HG03571 (cell line): ENCODE measurements at regions not wholly inside any gene's neighbourhood (a gene's known extent, or its start where the extent isn't known, plus 50 kb on each side); places are given as distances from the start of the nearest gene placed in this dataset.

Experiments used
- ATAC-seq: cut with Tn5 transposase; IDR thresholded peaks from one replicate; pipeline ENCODE4 v1.9.1; 2021; ENCODE audit not compliant: unreplicated experiment

DNA sequence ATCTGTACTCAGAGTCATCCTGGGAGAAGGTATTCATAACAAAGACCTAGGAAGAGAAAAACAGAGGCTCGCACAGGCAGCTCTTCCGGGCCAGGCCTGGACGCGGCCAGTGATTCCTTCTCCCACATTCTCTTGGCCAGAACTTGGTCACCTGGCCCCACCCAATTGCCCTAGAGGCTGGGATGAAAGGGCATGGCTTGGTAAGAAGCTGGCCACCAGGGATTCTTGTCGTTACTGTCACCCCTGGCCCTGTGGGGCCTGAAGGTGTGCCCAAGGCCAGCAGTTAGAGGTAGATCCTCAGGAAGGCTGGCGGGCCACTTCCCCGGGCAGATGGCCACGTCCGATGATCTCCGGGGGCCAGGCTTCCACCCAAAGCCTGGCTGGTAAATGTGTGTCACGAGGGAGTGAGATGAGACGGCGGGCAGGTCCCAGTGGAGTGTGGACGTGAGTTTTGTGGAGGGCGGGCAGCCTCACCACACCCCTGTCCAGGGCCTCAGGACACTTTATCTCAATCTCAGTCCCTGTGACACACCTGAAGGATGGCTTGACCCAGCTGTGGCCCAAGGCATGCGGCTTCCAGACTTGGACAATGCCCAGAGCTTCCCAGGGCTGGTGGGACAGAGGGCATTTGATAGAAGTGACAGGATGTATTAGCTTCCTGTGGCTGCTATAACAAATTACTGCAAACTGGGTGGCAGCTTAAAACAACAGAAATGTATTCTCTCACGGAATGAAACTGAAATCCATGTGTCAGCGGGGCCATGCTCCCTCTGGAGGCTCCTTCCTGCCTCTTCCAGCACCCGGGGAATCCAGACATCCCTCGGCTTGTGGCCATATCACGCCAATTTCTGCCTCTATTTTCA, 66.3 kb upstream of the GSE1 start:
- ATAC-seq = no peak

DNA sequence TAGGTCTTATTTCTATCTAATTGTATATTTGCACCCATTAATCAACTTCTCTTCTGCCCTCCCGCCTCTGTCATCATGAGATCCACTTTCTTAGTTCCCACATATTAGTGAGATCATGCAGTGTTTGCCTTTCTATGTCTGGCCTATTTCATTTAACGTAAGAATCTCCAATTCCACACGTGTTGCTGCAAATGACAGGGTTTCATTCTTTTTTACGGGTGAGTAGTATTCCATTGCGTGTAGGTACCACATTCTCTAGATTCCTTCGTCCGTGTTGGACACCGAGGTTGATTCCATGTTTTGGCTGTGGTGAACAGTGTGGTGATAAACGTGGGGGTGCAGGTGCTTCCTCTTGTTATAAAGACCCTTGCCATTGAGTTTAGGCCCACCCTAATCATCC, 64.7 kb upstream of the GSE1 start:
- no peak for ATAC-seq

DNA sequence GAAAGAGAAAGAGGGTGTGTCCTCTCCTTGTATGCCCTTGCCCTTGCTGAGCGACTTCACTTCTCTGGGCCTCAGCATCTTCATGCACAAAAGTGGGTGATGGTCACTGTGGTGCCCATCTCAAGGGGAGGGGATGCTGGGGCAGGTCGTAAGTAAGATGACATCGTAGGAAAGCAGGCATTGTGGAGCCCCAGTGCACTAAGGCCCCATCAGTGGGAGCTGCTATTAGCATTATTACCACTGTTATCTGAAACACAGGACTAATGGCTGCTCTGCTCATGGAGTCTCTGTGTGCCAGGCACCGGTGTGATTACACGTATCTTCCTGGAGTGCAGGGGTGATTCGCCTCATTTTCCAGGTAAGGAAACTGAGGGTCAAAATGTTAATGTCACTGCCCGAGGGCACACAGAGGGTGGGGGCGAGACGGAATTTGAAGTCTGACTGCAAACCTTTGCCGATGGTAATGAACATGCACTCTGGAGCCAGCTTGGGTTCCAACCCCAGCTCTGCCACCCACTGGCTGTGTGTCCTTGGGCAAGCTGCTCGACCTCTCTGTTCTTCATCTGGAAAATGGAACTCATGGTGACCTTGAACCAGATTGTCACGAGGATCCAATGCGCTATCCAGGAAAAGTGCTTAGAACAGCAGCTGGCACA, 63.2 kb upstream of the GSE1 start:
- no peak for ATAC-seq

DNA sequence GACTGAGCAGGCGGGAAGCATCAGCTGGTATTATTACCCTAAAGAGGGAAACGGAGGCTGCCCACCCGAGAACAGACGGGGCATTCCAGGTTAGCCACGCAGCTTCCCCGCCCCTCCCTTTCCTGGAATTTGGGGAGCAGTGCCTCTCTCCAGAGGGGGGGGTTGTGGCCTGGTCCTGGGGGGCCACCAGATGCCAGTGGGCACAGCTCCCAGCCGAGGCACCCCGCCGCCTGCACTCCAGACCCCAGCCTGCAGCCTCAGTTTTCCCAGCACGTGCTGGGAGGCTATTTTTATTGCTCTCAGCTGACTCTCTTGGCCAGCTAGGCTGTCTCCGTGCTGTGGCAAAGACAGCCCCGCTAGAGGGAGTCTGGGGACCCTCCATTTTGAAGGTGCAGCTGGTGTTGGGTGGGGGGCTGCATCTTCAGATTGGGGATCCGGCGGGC, 62.7 kb upstream of the GSE1 start:
- no peak for ATAC-seq

DNA sequence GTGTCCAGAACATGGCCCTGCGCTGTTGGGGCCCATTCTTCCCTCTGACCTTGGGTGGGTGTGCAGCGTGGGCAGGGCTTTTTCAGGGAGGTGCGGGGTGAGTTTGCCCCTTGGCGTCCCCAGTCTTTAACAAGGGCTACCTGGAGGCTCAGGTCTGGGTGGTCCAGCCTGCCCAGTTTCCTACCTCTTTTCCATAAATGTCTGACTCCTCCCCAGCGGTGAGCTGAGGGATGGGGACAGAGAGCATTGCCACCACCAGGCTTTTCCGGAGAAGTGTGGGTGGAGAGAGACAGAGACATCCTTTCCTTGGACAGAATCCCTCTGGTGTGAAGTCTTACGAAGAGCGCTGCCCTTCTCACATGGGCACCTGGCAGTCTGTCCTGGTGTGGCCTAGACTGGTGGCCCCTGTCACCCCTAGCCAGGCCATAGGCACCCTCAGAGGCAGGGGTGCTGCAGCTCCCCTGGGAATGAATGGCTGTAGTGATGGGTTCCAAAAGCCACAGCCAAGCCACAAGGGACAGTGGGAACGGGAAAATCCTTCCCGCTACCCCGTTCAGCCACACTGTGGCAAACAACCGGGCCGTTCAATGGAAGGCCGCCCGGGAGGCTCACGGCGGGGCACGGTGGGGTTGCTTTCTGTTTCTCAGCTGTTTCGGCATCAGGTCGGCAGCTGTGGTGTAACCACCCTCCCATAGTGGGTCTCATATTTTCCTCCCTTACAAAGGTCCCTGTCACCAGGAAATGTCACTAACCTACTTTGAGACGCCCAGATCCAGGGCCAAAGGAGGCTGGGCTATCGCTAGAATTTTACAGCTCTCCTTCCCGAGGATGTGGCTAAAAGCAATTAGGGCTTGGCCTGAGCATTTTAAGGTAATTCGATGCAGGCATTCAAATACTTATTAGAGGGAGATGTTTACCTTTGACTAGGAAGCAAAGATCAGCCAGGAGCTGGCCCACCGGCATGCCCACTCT, 61.9 kb upstream of the GSE1 start:
- ATAC-seq = no peak

DNA sequence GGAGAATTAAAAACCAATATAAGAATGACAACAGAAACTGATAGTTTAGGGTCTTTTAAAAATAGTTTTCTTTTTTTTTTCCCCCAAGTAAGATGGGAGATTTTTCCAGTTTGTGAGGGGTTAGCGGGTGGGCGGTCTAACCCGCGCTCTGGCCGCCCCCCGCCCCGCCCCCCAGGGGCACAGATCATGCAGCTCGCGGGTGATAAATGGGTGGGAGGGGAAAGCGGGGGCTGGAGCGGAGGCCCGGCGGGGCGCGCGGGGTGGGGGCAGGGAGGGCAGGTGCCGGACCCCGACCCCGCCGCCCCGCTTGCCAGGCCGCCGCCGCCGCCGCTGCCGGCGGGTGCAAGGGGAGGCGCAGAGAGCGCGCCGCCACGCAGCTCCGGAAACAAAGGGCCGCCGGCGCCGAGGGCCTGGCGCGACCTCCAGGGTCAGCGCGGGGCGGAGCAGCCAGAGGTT, 60.1 kb upstream of the GSE1 start:
- ATAC-seq = no peak

DNA sequence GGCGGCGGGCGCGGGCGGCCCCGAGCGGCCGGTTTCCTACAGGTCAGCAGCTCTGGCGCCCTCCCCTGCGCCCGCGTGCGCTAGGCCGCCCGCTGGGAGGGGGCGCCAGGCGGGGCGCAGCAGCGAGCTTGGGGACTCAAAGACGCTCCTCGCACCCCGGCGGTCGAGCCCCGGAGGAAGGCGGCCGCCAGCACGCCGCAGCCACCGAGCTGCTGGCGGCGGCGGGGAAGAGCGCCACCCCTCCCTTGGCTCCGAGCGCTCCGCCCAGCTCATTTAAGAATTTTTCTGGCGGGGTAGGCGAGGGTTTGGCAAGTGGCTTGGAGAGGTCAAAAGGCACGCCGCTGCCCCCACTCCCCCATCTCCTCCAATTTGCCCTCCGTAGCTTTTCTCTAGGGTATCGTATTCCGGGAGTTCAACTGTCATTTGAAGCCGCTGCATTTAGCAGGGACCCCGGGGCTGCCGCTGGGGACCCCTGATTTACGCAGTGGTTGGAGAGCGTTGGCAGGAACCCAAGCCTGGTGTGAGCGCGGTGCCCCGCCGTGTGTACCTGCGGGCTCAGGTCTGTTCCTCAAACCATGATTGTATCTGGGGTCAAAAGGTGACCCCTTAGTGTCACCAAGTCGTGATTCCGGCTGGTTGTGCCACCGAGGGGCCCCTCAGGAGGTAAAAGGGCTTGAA, 59.5 kb upstream of the GSE1 start:
- ATAC-seq = peak; percentile 27

DNA sequence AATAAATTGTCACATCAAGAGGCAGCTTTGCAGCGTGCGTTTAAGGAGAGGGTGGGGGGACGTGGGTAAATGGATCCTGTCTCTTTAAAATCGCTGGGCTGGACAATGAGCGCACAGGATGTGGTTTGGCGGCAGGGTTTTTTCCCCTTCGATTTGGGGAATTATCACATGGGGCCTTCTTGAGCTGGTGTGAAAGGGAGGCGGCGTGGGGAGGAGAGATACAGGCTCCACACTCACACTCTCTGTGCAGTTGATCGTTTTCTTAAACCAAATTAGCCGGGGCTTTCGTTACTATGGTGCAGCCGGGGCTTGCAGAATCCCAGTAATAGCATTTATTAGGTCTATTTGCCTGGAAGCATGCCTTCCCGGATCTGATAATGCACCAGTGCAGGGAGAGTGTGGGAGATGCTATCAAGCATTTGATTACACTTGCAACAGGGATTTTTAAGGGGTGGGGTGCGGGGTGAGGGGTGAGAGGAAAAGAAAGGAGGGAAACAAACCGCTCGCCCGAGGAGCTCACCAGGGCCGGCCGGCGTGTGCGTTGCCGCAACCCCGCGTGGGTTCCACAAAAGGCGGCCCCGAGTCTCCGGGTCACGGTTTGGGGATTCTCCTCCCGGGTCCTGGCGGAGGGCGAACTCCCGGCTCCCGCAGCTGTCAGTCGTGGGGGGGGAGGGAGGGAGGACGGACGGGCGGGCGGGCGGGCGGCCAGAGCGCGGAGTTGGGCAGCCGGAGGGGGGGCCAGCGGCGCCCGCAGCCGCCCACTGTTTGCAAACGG, 58.8 kb upstream of the GSE1 start:
- ATAC-seq = peak; percentile 40

DNA sequence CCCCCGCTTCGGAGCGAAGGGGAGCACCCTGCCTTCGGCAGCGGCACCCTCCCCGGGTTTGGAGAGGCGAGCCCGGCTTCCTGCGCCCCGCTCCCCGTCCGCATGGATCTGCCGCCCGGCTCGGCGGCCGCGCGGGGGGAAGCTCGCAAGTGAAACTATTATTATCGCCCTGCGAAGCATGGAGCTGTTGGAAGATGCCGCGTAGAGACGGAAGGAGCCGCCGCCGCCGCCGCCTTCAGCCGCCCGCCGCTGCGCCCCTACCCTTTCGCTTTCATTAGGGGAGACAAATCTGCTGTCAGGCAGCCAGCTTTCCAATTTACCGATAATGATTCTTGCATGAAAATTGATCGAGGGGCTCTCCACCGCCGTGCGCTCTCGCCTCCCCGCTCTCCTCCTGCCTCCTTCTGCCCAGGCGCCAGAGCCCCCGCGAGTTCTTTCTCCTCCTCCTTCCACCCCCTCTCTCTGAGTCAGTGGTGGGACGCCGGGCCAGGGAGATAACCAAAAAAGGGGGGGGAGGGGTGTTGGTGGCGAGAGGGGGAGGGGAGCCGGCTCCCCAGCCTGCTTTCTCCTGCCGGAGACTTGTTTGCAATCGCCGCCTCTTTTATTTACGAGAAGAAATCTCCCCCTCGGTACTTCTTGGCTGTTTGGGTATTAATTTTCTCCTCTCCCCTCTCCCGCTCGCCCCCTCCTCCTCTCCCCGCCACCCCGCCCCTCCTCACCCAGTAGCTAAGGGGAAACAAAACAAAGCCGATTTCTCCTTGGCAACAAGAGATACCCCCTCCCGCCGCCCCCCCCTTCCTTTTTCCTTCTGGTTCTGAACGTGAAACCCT, 58.0 kb upstream of the GSE1 start:
- ATAC-seq = no peak

DNA sequence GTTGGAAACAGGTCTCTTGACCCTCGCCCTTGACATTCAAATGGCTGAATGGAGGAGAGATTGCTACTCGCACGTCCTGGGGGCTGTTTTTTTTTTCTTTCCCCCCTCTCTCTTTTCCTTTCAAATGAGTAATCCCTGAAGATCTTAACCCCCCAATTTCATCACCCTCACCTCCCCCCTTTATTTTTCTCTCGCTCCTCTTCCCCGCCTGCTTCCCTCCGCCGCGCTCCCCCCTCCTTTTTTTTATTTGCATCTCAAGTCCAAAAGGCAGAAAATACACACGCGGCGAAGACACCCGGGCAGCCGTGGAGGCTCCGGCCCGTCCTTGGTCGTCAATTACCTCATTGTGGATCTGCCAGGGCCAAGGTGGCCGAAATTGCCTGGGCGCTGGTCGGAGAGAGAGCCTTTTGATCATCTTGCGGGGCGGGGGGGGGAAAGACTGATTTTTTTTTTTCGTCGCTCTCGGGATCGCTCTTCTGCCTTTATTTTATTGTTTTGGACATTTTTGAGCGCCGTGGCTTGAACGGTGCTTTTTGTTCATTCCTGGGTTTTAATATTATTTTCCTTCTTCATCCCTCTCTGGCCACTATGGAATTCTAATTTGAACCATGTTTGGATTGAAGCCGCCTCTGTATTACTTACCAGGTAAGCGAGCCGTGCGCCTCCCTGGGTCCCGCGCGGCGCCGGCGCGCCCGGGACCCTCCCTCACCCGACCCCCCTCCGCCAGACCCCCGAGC, 57.2 kb upstream of the GSE1 start:
- no peak for ATAC-seq

DNA sequence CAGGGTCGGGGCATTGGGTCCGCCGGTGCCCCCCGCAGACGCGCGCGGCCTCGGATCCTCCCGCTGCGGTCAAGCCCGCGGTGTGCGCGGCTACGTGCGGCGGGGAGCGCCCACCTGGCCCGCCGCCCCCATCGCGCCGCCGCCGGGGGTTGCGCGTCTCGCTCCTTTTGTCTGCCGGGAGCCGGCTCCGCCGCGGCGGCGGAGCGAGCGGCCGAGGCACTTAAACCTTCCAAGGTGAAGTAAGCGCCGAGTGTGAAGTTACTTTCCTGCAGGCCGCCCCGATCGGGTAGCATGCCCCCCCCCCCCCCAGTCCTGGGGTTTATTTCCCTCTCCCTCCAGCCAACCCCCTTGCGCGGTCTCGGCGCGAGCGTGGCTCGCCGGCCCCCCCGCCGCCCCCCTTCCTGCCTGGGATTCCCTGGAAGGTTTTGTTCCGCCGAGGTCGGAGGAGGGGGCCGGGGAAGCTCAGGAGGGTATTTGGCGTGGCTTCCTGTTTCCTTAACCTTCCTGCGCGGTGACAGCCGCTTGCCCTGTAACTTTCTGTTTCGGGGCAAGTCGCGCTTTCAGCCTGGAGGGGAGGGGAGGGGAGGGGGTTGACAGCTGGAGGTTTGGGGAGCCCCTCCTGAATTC, 56.6 kb upstream of the GSE1 start:
- ATAC-seq = no peak

DNA sequence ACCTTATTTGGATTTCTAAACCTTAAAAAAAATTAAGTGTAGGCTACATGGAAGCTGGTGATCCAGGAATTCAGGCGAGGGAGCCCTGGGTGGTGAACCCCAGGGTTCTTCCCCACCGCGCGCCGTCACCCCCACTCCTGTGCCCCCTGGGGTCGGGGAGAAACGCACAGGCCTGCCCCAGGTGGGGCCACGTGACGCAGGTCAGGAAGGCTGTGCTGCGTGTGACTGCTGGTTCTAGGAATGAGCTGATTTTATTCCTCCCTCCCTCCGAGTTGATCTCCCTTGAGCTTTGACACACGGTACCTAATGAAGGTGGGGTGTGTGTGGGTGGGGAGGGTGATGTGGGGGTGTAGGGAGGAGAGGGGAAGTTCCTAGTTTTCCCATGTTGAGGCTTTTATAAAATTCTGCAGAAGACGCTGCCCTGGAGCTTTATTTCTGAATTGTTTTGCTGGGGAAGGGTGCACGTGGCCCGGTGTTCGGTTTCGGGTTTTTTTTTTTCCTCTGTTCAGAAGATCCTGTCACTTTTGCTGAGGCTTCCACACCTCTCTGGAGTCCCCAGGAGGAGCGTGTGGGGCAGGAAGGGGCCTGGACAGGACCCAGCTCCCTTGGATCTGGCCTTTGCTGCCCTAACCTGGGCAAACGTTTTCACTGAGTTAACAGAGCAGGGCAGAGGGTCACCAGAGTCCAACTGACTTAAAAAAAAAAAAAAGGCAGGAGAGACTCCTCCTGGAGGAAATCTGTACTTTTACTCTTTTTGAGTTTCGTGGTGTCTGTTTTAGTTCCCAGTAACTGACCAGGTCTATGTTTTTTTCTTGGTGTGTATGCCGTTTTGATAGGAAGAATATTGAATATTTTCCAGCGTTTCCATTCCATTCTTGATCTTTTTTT, 55.8 kb upstream of the GSE1 start:
- no peak for ATAC-seq

DNA sequence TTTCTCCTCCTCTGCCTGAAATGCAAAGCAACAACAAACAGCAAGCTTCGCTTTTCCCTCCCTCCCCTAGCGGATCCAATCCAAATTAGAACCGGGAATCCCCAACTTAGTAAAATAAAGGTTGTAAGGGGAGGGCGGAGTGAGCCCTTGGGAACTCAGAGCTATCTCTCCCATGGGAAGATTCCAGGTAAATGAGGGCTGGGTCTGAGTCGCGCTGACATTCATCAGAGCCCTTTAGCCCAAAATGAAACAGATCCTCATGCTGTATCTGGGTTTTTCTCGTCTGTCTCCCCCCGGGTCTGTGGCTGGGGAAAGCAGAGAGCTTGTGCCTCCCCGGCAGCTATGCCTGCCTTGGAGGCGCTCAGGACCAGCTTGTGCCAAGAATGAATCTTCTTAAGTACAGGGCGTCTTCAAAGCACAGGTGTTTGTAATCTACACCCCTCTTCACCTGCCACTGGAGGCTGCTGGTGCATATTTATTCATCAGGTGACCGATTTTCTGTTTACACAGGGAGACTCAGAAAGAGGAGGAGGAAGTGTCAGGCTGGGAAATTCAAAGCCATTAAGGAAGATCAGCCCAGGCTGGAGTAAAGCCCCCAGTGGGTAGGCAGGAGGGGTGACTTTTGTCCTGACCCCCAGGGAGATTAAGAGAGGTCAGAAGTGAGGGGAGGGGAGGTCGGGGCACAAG, 55.0 kb upstream of the GSE1 start:
- ATAC-seq = no peak

DNA sequence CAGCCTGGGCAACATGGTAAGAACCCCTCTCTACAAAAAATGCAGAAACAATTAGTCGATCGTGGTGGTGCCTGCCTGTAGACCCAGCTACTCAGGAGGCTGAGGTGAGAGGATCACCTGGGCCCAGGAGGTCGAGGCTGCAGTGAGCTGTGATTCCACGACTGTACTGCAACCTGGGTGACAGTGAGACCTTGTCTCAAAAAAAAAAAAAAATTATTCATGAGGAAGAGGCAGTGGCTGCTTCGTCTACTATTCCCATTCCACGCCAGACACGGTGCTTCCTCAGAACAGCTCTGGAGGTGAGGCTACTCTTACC, 52.2 kb upstream of the GSE1 start:
- no peak for ATAC-seq

DNA sequence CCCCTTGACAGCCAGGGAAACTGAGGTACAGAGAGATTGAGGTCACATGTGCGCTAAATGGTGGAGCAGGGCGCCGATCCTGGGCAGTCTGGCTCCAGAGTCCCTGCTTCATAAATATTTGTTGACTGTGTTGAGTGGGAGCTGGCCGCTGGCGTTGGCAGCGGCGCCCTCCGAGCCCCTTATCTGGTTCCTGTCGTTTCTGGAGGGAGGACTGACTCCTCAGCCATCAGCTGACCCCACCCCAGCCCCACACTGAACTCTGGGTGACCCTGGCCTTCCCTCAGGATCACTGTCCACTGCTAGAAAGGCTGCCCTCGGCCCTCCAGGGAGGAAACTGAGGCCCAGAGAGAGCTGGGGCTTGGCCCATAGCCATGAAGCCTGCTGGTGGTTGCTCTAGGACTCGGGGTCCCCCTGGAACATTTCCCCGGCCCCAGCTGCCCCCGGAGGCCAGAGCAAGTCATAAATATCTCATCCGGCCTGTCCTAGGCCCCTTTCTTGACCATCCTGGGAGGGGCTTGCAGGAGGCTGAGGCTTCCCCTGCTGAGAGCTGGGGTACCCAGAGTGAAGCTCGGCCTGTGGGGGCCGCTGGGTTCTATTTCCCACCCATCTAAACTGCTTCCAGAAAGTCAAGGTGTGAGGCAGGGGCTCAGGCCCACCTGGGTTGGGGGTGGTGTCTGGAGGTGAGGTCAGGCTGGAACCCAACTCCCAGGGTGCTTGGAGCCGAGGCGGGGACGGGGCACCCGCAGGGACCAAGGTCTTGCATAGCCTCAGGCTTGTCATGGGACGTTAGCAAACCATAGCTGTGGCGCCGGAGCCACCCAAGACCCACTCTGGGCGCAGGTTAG, 51.7 kb upstream of the GSE1 start:
- no peak for ATAC-seq
